H54 (cell line): ENCODE measurements at regions not wholly inside any gene's neighbourhood (a gene's known extent, or its start where the extent isn't known, plus 50 kb on each side); places are given as distances from the start of the nearest gene placed in this dataset.
"Not testable (repeated sequence)": the region's sequence is repeated elsewhere in the genome, so short reads cannot be mapped to it uniquely, and the experiment has no call there.

Experiments used
- DNase-seq: peaks from one replicate; pipeline ENCODE4 v3.0.0; 2011; ENCODE audit warnings: low spot score, mixed read lengths; ENCODE audit not compliant: insufficient read length
- FAIRE-seq: peaks from 3 replicates; lab custom pipeline; 2011; peaks lifted over from hg19 to GRCh38; lab: Jason Lieb, UNC
- POLR2A ChIP-seq: IDR thresholded peaks from 2 replicates; pipeline ENCODE4 v1.6.1; 2011; ENCODE audit warnings: low read depth, mild to moderate bottlenecking, low read length

- DNase-seq (no peak), FAIRE-seq (no peak)
- no peak for TF ChIP-seq POLR2A
Observed at GRCh38 chr5:67824852-67825251, 390.7 kb upstream of the PIK3R1 start.

GRCh38 chr5:67817652-67818051 lies 397.9 kb upstream of the PIK3R1 start:
- DNase-seq (no peak), FAIRE-seq (no peak)
- TF ChIP-seq POLR2A: no peak

- DNase-seq (no peak), FAIRE-seq (no peak)
- no peak for TF ChIP-seq POLR2A
Observed at GRCh38 chr5:67816456-67816855, 399.1 kb upstream of the PIK3R1 start.

GRCh38 chr5:67815455-67816391 lies 399.8 kb upstream of the PIK3R1 start:
- DNase-seq: no peak
- TF ChIP-seq POLR2A: no peak
- FAIRE-seq: no peak

- FAIRE-seq: no peak
- no peak for DNase-seq
- no peak for TF ChIP-seq POLR2A
Observed at GRCh38 chr5:67814569-67815311, 400.8 kb upstream of the PIK3R1 start.

- TF ChIP-seq POLR2A: no peak
- DNase-seq (no peak), FAIRE-seq (no peak)
Observed at GRCh38 chr5:67813877-67814539, 401.5 kb upstream of the PIK3R1 start.

- DNase-seq: no peak
- no peak for TF ChIP-seq POLR2A
- FAIRE-seq: no peak
Observed at GRCh38 chr5:67809589-67809988, 406.0 kb upstream of the PIK3R1 start.

- DNase-seq (no peak), FAIRE-seq (no peak)
- TF ChIP-seq POLR2A: no peak
Observed at GRCh38 chr5:67808340-67808739, 407.2 kb upstream of the PIK3R1 start.

GRCh38 chr5:67807439-67807888 lies 408.1 kb upstream of the PIK3R1 start:
- no peak for DNase-seq
- no peak for FAIRE-seq
- TF ChIP-seq POLR2A: no peak

GRCh38 chr5:67806654-67807438 lies 408.7 kb upstream of the PIK3R1 start:
- DNase-seq (no peak), FAIRE-seq (no peak)
- TF ChIP-seq POLR2A: no peak

GRCh38 chr5:67805666-67806348 lies 409.7 kb upstream of the PIK3R1 start:
- DNase-seq (no peak), FAIRE-seq (no peak)
- no peak for TF ChIP-seq POLR2A

- DNase-seq: no peak
- no peak for TF ChIP-seq POLR2A
- no peak for FAIRE-seq
Observed at GRCh38 chr5:67802766-67803165, 412.8 kb upstream of the PIK3R1 start.

GRCh38 chr5:67799732-67800234 lies 415.8 kb upstream of the PIK3R1 start:
- FAIRE-seq: no peak
- DNase-seq: no peak
- TF ChIP-seq POLR2A: no peak

- not testable (repeated sequence) for DNase-seq, FAIRE-seq
Observed at GRCh38 chr5:67798470-67798869, 417.1 kb upstream of the PIK3R1 start.
